Activated CD8-positive, alpha-beta memory T cell treated with anti-CD3 and anti-CD28 coated beads for 24 hours (primary cell): ENCODE measurements at regions not wholly inside any gene's neighbourhood (a gene's known extent, or its start where the extent isn't known, plus 50 kb on each side); places are given as distances from the start of the nearest gene placed in this dataset.
"Not testable (repeated sequence)": the region's sequence is repeated elsewhere in the genome, so short reads cannot be mapped to it uniquely, and the experiment has no call there.

Source experiments
- DNase-seq: peaks from one replicate; pipeline ENCODE4 v3.0.0-alpha.2; 2020

DNA sequence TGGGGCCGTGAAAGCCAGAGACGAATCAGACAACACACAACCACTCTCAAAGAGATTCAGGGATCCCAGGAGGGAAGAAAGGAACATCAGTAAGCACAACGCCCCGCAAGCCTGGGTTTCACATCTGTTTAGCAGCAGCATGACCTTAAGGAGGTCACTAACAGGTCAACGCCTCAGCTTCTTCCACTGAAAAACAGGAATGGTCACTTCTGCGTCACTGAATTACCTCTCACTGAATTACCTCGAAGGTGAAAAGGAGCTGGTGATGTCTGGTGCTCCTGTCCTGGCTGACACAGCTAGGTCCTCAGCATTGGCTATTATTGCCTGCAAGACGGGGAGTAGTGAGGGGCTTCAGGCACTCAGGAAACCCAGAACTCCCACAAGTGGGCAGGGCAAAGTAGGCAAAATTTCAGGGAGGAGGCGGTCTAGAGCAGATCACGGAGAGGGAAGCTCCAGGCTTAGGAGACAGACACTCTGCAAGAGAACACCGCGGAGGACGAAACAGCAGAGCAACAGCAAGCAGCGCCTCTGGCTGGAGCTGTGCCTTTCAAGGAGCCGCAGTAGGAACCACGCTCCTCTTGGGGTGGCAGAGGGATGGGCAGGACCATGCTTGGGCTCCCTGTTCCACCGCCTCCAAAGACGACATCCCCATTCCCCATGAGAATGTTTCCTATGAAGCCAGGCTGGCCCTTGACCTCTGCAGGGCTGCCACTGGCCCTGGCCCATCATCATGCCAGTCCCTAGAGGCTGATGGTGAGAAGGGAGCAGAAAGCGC, 108.4 kb downstream of the SINHCAF start:
- no peak for DNase-seq

GRCh38 chr12:31218203-31219025, 107.5 kb downstream of the SINHCAF start:
- no peak for DNase-seq

DNA sequence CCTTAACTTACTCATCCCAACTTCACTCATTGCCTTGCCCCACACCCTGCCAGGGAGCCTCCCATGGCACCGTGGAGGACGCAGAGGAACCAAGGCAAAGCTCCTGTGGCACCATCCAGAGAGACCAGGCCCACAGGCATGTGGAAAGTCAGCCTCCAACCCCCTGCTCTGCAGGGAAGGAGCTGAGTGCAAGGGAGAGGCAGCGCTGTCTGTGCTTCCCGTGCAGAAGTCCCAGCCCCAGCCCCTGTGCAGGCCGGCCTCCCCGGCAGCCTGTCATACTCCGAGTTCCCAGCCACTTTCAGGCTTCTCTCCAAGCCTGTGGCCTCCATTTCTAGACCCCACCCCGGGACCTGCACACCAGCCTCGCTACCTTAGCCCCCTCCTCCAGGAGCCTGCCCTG, 106.4 kb downstream of the SINHCAF start:
- DNase-seq, result no peak

- DNase-seq, result no peak
Measured at GRCh38 chr12:31220061-31220460, 105.9 kb downstream of the SINHCAF start.

GRCh38 chr12:31220633-31221550, 105.1 kb downstream of the SINHCAF start:
- no peak for DNase-seq

DNA sequence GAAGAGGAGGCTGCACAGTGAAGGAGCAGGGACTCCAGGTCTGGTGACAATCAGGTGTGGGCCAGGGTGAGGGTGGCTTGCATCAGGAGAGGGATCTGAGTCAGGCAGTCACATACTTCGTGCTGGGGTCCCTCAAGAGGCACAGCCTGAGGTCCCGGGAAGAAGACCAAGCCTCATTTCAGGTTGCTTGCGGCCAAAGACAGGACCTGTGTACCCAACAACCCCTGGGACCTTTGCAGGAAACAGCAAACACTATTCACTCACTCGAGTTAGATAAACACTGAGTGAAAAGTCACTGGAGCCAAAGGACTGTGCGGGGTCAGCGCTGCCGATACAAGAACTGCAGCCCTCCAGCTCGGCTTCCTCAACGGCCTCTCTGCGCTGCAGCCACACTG, 104.4 kb downstream of the SINHCAF start:
- no peak for DNase-seq

DNA sequence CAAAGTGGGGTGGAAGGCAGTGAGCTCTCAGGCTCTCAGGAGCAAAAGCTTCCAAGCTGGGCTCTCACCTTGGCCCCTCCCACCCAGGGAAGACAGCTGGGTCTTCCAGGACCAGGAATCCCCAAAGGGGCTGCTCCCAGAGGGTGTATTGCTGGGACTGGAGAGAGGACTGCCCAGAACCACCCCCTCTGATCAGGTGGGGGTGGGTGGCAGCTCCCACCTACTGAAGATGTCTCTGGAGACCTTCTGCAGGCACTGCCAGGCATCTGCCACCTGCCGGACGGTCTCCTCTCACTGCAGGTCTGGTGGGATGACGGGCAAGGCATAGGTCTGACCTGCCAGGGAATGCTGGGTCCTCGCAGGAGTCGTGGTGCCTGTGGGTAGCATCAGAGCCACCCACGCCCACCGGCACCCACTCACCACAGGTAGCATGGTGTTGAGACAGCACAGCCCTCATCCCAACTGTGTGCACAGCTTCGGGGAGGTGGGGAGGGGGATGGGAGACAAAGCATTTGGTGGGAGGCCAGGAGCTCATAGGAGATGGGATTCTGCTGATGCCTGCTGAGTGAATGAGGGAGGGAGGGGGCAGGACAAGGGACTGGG, 103.2 kb downstream of the SINHCAF start:
- DNase-seq, result no peak

- not testable (repeated sequence) for DNase-seq
Measured at GRCh38 chr12:31223640-31224039, 102.3 kb downstream of the SINHCAF start.

- no peak for DNase-seq
Measured at GRCh38 chr12:31224768-31225448, 101.0 kb downstream of the SINHCAF start.

DNA sequence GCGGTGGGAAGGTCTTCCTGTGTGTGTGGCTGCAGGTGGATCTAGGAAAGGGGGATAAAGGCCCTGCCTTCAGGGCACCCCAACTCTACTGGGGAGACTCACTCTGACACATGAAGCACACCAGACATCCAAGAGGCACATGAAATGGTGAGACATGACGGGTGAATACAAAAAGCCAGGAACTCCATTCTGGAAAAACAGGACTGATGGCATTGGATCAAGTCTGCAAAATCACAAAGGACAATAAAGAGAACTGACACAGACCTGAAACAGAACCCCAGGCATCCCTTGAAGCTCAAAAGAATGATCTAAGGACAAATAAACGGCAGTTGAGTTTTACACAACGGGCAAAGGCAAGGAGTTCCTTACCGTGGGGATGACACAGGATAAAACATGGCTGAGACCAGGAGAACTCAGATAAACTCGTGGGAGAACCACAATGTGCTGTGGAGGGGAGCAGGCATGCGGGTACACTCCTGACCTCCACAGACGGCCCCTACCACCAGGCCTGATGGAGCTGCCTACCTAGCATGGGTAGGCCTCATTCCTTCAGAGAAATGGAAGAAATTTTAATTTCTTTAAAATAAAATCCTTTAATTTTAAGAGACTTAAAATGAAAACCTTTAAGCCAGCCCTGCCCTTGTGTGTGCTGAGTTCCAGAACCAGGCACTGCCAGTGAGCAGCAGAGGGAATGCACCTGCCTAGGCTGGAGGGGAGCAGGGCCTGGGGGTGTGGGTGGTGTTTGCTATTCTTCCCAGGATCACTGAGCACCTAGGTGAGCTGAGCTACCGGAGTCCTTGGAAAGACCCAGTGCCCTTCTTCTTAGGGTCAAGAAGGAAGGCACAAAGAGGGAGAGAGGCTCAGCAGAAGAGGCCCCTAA, 100.1 kb downstream of the SINHCAF start:
- no peak for DNase-seq

DNA sequence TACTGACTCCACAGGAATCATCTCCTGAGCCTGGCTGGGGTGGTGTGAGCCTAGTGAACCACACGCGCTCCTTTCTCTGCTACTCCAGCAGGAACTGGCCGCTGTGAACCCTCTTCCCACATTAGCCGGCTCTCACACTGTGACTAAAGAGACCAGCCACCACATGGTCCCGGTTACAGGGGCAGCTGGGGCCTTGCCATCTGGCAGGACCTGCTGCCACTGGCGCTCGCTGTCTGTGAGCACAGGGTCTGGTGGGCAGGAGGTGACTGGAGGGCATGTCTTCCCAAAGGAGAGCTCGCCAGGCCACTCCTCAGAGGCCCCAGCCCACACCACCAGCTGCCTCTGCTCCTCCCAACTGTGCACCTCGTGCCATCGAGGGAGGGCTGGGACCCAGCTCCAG, 99.3 kb downstream of the SINHCAF start:
- DNase-seq, result no peak

GRCh38 chr12:31227401-31227981, 98.5 kb downstream of the SINHCAF start:
- no peak for DNase-seq

DNA sequence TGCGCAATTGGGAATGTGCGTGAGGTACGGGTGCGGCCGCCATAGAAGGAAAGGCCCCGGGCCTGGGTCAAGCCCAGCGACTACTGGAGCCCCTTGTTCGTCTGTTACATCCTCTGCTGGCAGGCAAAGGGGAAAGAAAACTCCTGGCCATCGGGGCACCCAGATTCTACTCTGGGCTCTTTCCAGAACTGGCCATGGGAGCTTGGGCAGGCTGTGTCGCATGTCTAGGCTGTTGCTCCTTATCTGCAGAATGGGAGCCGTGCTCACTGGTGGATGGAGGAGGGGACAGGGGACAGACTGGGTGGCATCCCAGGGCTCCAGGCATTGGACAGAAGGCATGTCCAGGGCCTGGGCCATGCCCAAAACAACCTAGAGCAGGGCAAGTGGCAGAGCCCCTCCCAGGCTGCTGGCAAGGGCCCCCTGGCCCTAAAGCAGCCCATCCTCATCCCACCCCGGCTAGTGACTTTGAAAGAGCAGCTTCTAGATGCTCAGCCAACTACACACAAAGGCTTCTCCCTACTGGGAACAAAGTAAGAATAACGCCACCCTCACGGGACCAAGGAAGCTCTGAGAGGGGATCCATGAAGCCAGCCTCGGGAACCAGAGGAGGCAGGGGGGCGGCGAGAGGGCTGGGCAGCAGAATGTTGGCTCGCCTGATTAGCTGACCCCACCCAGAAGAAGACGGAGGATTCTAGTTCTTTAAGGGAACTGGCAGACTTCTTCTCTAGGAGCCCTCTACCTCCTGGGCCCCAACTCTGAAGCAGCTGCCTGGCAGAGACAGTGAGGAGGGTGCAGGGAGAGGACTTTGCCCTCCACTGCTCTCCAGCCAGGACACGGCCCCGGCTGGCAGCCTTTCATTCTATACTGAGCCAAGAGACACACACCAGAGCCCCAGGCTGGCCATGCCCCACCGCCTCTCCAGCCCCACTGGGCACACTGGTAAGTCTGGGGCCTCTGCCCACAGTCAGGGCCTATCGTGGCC, 96.8 kb downstream of the SINHCAF start:
- DNase-seq, result no peak

- no peak for DNase-seq
Measured at GRCh38 chr12:31230004-31230403, 95.9 kb downstream of the SINHCAF start.
